Cardiac muscle cell (in vitro differentiated cells and primary cell): ENCODE measurements at regions not wholly inside any gene's neighbourhood (a gene's known extent, or its start where the extent isn't known, plus 50 kb on each side); places are given as distances from the start of the nearest gene placed in this dataset.
"Not testable (repeated sequence)": the region's sequence is repeated elsewhere in the genome, so short reads cannot be mapped to it uniquely, and the experiment has no call there.

Experiments
- DNase-seq, 2 donors: peaks; one replicate each; pipeline versions ENCODE4 v3.0.0 to v3.0.0-alpha.2; 2010 to 2017; ENCODE audit warnings: low read depth in 1 of 2, low spot score in 1 of 2
- H3K27ac ChIP-seq: fragments of 200-600 bp; sonication (generic); 2 replicates; pipeline ENCODE4 v1.5.1; 2016
- H3K27me3 ChIP-seq: fragments of 200-600 bp; sonication (generic); 2 replicates; pipeline ENCODE4 v1.6.0; 2016; ENCODE audit warnings: control low read depth
- H3K36me3 ChIP-seq: fragments of 200-600 bp; sonication (generic); 2 replicates; pipeline ENCODE4 v1.5.1; 2016; ENCODE audit warnings: control low read depth
- H3K4me1 ChIP-seq: fragments of 200-600 bp; sonication (generic); 2 replicates; pipeline ENCODE4 v1.8.1; 2017; ENCODE audit warnings: low read depth, mild to moderate bottlenecking, mixed run types
- H3K4me3 ChIP-seq: fragments of 200-600 bp; sonication (generic); 2 replicates; pipeline ENCODE4 v1.5.1; 2016; ENCODE audit warnings: mild to moderate bottlenecking
- H3K9me3 ChIP-seq: fragments of 200-600 bp; sonication (generic); 2 replicates; pipeline ENCODE4 v1.5.1; 2017; ENCODE audit warnings: low read depth, mild to moderate bottlenecking, control low read depth
- CTCF ChIP-seq: IDR thresholded peaks from 2 replicates; pipeline ENCODE4 v1.5.1; 2012; ENCODE audit warnings: low read depth, mild to moderate bottlenecking, low read length

DNA sequence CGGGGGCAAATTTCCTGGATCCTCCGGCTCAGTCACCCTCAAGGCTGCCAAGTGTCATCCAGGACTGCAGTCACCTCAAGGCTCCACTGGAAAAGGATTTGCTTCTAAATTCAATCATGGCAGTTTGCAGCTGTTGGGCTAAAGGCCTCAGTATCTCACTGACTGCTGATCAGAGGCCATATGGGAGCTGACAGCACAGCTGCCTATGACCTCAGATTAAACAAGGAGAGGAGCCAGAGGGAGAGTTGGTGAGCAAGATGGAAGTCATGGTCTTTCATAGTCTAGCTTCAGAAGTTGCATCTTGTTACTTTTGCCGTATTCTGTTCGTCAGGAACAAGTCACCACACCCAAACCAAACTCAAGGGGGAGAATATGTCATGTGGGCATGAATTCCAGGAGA, 849.7 kb downstream of the UQCRFS1 start:
- Histone ChIP-seq H3K9me3 (no peaks in the 10 kb centered on the region), H3K4me3 (no peak overlapping the region), H3K36me3 (no peaks in the 10 kb centered on the region), H3K27me3 (peaks cover 33% of the 10 kb centered on the region), H3K27ac (no peak overlapping the region), H3K4me1 (no peaks in the 10 kb centered on the region)
- DNase-seq: no peak
- TF ChIP-seq CTCF: no peak

DNA sequence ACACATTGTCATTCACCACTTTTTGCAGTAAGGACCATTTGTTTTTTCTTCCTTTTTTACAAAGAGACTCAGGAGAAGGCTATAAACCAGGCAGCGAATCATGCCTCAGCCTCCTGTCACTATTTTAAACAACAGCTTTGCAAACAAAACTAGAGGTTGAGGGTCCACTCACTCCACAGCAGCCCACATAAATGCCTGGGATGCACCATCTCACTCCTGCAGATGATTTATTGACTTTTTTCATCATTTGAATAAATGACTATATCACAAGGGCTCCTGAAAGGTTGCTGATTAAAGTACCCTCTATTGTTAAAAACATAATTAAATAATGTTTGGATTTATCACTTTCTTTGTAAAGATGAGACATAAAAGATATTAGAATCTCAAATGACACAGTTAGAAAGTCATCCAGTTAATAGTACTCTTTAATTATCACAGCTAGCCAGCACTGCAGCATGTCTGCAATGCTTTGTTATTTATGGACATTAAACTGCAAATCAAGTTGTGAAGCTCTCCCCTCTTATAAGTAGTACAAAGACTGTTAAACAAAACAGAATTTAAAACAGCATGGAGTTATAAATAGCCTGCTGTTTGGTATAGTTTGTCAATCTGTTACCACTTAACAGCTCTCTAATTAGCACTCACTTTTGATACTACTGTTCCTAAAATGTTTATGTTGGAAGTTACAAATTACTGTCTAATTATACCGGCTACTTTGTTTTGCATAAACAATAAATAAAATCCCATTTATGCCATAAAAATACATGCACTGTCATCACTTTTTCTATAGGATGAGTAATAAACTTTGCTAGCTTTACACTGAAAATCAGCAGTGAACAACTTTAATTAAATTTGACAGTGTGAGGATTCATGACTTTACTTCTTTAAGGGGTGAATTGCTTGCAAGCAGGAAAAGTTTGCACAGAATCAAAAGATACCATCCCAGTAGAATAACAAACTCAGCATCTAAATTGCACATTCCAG, 853.2 kb downstream of the UQCRFS1 start:
- DNase-seq: no peak
- Histone ChIP-seq H3K9me3 (no peaks in the 10 kb centered on the region), H3K4me3 (no peak overlapping the region), H3K27ac (no peak overlapping the region), H3K27me3 (peaks cover 10% of the 10 kb centered on the region), H3K36me3 (no peaks in the 10 kb centered on the region), H3K4me1 (no peaks in the 10 kb centered on the region)
- TF ChIP-seq CTCF: no peak

DNA sequence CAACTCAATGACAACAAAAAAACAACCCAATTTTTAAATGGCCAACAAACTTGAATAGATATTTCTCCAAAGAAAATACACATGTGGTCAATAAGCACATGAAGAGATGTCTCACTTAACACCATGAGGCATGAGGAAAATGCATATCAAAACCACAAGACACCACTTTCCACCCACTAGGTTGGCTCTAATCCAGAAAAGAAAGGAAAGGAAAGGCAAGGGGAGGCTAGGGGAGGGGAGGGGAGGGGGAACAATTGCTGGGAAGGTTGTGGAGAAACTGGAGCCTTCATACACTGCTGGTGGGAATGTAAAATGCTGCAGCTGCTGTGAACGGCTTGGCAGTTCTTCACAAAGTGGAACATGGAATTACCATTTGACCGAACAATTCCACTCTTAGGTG, 854.3 kb downstream of the UQCRFS1 start:
- no peak overlapping the region for H3K4me3 ChIP-seq
- no peaks in the 10 kb centered on the region for H3K36me3 ChIP-seq
- no peak for TF ChIP-seq CTCF
- no peaks in the 10 kb centered on the region for H3K9me3 ChIP-seq
- DNase-seq: peak in 1 of 2 donors; percentile 28
- no peaks in the 10 kb centered on the region for H3K4me1 ChIP-seq
- peaks cover 9% of the 10 kb centered on the region for H3K27me3 ChIP-seq
- no peak overlapping the region for H3K27ac ChIP-seq

GRCh38 chr19:28351761-28352160, 861.2 kb downstream of the UQCRFS1 start:
- DNase-seq: no peak
- no peaks in the 10 kb centered on the region for H3K27me3 ChIP-seq
- H3K9me3 ChIP-seq: no peaks in the 10 kb centered on the region
- no peak overlapping the region for H3K4me3 ChIP-seq
- H3K36me3 ChIP-seq: no peaks in the 10 kb centered on the region
- TF ChIP-seq CTCF: no peak
- H3K4me1 ChIP-seq: no peaks in the 10 kb centered on the region
- H3K27ac ChIP-seq: no peak overlapping the region

GRCh38 chr19:28351321-28351720, 861.6 kb downstream of the UQCRFS1 start:
- not testable (repeated sequence) for DNase-seq, H3K9me3 ChIP-seq, H3K27ac ChIP-seq, H3K4me1 ChIP-seq, H3K27me3 ChIP-seq, H3K36me3 ChIP-seq, H3K4me3 ChIP-seq

DNA sequence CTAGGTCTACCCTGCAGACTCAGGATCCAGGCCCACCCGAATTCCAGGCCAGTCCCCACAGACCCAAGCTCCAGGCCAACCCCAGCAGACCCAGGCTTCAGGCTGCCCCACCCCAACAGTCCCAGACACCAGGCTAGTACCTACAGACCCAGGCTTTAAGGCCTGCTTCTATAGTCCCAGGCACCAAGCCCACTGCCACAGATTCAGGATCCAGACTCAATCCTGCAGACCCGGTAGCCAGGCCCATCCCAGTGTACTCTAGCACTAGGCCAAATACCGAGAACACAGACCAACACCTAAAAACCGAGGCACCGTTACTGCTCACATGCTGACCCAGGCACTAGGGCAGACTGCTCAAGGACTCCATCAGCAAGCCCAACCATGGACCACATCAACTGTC, 862.3 kb downstream of the UQCRFS1 start:
- no peak for DNase-seq
- no peak for TF ChIP-seq CTCF
- Histone ChIP-seq H3K27ac (no peak overlapping the region), H3K4me3 (no peak overlapping the region), H3K4me1 (no peaks in the 10 kb centered on the region), H3K9me3 (no peaks in the 10 kb centered on the region), H3K36me3 (no peaks in the 10 kb centered on the region), H3K27me3 (no peaks in the 10 kb centered on the region)
